Right lung (tissue), 2 donors: ENCODE measurements at regions not wholly inside any gene's neighbourhood (a gene's known extent, or its start where the extent isn't known, plus 50 kb on each side); places are given as distances from the start of the nearest gene placed in this dataset.
"Not testable (repeated sequence)": the region's sequence is repeated elsewhere in the genome, so short reads cannot be mapped to it uniquely, and the experiment has no call there.

Experiments used
- DNase-seq, 2 donors: peaks; one replicate each; pipeline ENCODE4 v3.0.0-alpha.2; 2013

GRCh38 chr13:93017493-93018112, 209.0 kb upstream of the GPC6 start:
- DNase-seq = no peak

- no peak for DNase-seq
Measured at GRCh38 chr13:93023929-93024328, 202.7 kb upstream of the GPC6 start.

DNA sequence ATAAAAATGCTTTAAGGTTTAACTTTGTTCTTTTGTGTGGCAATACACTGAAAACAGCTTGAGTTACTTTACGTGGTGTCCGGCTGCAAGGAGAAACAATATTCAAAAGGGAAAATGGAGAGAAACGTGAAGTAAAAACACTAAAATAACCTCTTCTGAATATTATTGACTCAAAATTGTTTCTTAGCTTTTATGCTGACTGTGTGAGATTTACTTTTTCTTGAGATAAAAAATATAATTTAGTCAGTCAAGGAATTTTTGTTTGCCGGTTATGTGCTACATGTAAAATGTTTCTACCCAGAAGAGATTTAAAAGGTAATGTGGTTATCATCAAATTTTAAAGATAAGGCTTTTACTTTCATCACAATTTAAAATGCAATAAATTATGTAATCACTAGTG, 200.6 kb upstream of the GPC6 start:
- DNase-seq = no peak

DNA sequence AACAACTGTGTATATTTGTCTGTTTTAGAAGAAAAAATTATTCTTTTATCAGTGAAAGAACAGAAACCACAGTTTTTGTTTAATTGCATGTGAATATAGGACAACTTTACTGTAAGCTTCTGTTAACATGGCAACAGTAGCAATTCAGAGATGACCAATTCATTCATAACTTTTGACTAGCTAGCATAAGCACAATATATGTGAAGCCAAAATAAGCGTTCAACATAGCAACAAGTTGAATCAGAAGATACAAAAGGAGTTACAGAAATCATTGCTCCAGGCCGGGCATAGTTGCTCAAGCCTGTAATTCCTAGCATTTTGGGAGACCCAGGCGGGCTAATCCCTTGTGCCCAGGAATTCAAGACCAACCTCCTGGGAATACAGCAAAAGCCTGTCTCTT, 197.1 kb upstream of the GPC6 start:
- no peak for DNase-seq

- DNase-seq = no peak
Measured at GRCh38 chr13:93036380-93036779, 190.2 kb upstream of the GPC6 start.

DNA sequence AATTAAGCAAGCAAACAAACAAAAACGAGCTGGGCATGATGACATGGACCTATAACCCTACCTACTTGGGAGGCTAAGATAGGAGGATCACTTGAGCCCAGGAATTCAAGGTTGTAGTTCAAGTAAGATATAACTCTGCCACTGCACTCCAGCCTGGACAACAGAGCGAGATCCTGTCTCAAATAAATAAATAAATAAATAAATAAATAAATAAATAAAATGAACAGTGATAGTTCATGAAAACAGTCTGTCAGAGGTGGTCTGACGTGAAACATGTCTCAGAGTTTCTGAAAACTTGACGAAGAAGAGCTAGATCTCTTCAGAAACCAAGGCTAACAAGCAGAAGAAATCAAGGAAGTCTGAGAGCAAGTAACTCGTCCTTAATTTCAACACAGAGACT, 188.8 kb upstream of the GPC6 start:
- no peak for DNase-seq

GRCh38 chr13:93038187-93038586, 188.4 kb upstream of the GPC6 start:
- no peak for DNase-seq

GRCh38 chr13:93039131-93039530, 187.5 kb upstream of the GPC6 start:
- DNase-seq = no peak

- DNase-seq = not testable (repeated sequence)
Measured at GRCh38 chr13:93041566-93041965, 185.0 kb upstream of the GPC6 start.

DNA sequence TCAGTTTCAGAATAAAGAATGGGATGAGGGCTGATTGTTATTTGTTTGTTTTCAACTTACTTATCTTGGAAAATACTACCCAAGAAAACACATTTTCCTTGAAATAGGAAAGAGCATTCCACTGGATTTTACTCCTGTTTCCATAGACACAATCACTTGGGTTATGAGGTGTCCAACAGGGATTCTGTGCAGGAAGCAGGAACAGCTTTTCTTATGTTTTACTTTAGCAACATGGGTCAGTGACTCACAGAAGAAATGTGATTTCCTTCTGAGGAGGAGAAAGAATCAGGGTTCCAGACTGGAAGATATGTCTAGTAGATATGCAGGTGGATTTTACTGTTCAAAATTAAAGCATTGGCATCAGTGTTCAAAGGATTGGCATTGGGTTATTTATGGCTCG, 180.8 kb upstream of the GPC6 start:
- no peak for DNase-seq

- DNase-seq = no peak
Measured at GRCh38 chr13:93055233-93055632, 171.4 kb upstream of the GPC6 start.

- no peak for DNase-seq
Measured at GRCh38 chr13:93058301-93058700, 168.3 kb upstream of the GPC6 start.

DNA sequence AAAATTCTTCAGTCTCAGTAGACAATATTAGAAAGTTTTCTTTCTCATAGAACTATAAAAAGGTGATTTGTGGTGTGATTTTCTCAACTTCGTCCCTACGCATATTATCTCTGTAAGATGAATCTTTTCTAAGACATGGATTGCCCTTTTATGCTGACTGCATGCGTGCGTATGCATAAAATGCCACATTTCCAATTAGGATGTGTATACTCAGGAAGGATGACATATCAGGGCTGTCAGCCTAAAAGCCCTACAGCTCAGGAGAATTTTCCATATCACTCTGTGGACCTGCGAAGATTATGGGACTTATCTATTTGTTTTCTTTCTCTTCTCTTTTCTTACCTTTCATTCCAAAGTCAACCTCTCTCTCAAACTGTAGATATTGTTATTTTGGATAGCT, 166.5 kb upstream of the GPC6 start:
- no peak for DNase-seq

DNA sequence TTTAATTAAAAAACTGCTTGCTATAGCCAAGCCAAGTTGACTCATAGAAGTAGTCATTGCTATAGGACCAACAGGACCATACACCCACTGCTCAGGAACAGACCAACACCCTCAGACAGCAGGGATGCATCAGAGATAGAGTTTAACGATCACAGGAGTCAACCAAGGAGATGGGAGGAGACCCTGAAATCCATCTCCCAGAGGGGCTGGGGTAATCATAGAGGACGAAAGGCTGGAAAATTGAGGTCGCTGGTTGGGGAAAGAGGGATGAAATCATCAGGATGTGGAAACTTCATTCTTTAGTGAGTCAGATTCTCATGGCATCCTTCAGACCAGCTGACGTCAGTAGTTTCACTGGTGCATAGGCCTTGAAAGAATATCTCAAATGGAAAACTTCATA, 160.4 kb upstream of the GPC6 start:
- no peak for DNase-seq

- no peak for DNase-seq
Measured at GRCh38 chr13:93079294-93079693, 147.3 kb upstream of the GPC6 start.

DNA sequence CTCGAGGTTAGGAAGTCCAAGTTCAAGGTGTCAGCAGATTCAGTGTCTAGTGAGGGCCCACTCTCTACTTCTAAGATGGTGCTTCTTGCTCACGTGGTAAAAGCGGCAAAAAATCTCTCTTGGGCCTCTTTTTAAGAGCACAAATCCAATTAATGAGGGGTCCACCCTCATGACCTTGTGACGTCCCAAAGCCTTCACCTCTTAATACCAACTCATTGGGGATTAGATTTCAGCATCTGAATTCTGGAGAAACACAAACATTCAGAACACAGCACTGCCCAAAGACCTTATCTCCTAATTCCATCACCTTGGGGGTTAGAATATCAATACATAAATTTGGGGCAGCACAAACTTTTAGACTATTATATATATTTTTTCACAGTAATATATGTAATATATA, 146.4 kb upstream of the GPC6 start:
- no peak for DNase-seq

DNA sequence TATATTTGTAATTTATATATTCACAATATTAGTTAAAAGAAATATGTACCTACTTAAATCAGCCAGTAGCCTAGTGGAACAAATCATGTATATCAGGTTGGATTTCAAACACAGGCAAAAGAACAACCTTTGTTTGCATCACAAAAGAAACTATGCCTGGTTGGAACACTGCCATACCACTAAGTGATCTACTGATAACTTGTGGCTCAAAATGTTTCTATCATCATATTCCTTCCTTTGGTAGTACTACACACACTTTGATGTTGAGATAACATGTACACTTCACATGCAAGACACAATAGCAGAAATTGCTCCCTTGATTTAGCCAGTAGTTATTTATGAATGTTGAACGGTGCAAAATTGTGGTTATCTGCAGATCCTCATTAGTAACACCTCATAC, 146.0 kb upstream of the GPC6 start:
- peak in 1 of 2 donors; percentile 4 for DNase-seq

DNA sequence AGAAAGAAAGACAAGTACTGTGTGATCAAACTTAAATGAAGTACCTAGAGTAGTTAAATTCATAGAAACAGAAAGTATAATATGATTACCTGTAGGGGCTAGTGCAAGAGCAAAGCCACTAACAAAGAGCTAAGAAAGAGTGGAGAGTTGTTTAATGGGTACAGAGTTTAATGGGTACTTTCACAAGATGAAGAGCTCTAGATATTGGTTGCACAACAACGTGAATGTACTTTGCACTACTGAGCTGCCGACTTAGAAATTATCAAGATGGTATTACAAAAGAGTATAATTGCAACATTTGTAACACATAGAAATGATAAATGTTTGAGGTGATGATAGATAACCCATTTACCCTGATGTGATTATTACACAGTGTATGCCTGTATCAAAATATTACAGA, 140.3 kb upstream of the GPC6 start:
- DNase-seq = no peak

DNA sequence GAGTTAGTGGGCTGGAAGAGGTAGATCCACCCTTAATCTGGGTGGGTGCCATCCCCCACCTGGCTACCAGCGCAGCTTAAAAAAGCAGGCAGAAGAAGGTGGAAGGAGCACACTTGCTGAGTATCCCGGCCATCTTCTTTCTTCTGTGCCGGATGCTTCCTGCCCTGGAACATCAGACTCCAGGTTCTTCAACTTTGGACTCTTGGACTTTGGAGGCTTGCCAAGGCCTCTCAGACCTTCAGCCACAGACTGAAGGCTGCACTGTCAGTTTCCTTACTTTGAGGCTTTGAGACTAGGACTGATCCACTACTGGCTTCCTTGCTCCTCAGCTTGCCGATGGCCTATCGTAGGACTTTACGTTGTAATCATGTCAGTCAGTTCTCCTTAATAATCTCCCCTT, 127.6 kb upstream of the GPC6 start:
- DNase-seq = no peak

GRCh38 chr13:93101226-93101734, 125.3 kb upstream of the GPC6 start:
- no peak for DNase-seq

DNA sequence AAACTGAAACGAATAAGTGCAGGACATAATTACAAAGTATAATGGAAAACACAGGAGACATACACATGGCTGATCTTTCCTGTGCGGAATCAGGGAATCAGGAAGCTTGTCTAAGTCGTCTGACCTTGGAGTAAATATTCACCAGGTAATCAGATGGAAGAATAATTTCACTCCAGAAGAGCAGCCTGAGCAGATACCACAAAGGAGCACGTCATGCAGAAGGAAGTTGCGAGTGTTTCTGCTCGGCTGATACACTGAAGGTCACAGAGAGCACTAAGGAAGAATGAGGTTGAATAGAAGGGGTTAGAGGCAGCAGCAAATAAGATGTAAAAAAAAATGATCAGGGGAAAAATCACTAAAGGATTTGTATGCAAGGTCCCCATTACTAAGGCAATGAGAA, 122.3 kb upstream of the GPC6 start:
- no peak for DNase-seq

DNA sequence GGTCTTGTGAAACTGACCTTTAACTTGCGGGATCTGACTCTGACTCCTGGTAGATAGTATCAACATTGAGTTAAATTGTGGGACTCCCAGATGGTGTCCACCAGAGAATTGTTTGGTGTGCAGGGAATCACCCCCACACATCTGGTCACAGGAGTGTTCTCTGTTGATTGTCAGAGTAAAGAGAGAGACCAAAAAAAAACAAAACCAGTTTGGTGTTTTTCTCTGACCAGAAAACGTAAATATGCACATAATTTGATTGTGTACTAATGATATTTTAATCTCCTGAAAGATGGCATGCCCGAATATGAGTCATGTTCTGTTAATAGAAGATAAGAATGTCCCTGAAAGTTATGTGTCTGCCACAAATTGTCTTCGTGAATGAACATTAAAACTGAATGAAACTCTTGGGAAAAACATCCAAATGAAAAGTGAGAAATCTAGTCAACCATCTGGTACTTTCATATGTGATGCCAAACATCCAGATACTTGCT, 118.5 kb upstream of the GPC6 start:
- peak; percentile 55 to 68 for DNase-seq

DNA sequence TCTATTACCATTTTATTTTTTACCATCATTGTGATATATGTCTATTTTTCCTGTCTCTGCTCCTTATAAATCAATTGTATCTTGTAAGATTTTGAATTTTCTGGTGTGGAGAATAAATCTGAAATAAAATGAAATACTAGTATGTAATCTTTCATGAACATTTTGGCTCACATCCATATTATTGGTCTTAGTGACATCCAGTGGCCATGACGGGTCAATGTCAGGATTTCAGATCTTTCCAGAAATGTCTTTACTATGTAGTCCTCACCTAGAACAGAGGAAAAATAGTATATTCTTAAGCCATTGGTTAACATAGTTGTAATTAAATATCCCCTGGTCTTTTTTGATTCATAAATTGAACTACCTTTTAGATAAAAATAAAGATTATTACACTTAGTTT, 109.8 kb upstream of the GPC6 start:
- no peak for DNase-seq

- no peak for DNase-seq
Measured at GRCh38 chr13:93118081-93118615, 108.5 kb upstream of the GPC6 start.
